ENCODE measurements at regions not wholly inside any gene's neighbourhood (a gene's known extent, or its start where the extent isn't known, plus 50 kb on each side); places are given as distances from the start of the nearest gene placed in this dataset.

- TF ChIP-seq CTCF (conservative IDR thresholded peaks at IDR 0.05 in 1 of 2, IDR thresholded peaks at IDR 0.05 in 1 of 2; ENCODE audit: low read depth in 1 of 2, low read length in 2 of 2) (no peak), EZH2 (IDR thresholded peaks at IDR 0.05; ENCODE audit: low read length, missing control alignments) (no peak)
These were observed 308.6 kb upstream of the NRP1 start for GRCh38 chr10:33643042-33643441.
